Fibroblast of lung (primary cell): ENCODE measurements at regions not wholly inside any gene's neighbourhood (a gene's known extent, or its start where the extent isn't known, plus 50 kb on each side); places are given as distances from the start of the nearest gene placed in this dataset.

Experiments
- DNase-seq, 2 donors: peaks; one replicate each; pipeline versions ENCODE4 v3.0.0 to v3.0.0-alpha.2; 2010; ENCODE audit warnings: low read depth in 2 of 2
- H2AFZ ChIP-seq: 2 replicates; pipeline ENCODE4 v1.5.1; 2012; ENCODE audit warnings: low read length, control low read depth, inconsistent platforms
- H3K27ac ChIP-seq: 2 replicates; pipeline ENCODE4 v1.5.1; 2011; ENCODE audit warnings: low read length, control low read depth; ENCODE audit not compliant: insufficient read depth
- H3K27me3 ChIP-seq: 2 replicates; pipeline ENCODE4 v1.5.1; 2011; ENCODE audit warnings: mild to moderate bottlenecking, low read length; ENCODE audit not compliant: control insufficient read depth, insufficient read depth
- H3K36me3 ChIP-seq: 2 replicates; pipeline ENCODE4 v1.5.1; 2011; ENCODE audit warnings: low read length; ENCODE audit not compliant: control insufficient read depth, insufficient read depth
- H3K4me1 ChIP-seq: 2 replicates; pipeline ENCODE4 v1.5.1; 2011; ENCODE audit warnings: low read length; ENCODE audit not compliant: control insufficient read depth, insufficient read depth; ENCODE audit errors: extremely low read depth
- H3K4me2 ChIP-seq: 2 replicates; pipeline ENCODE4 v1.5.1; 2011; ENCODE audit warnings: low read length, control low read depth; ENCODE audit not compliant: insufficient read depth; ENCODE audit errors: extremely low read depth
- H3K4me3 ChIP-seq, 4 experiments: fragments of 200-600 bp in 1 of 4; sonication (generic) in 1 of 4; replicated peaks in 1 of 4; 2 replicates each; pipeline ENCODE4 v1.5.1; 2011 to 2016; ENCODE audit warnings: low read length in 4 of 4, low read depth in 3 of 4, mild to moderate bottlenecking in 3 of 4, control low read depth in 2 of 4, inconsistent platforms in 1 of 4, mixed read lengths in 1 of 4; ENCODE audit not compliant: insufficient read depth in 1 of 4; ENCODE audit errors: control extremely low read depth in 1 of 4
- H3K79me2 ChIP-seq: 2 replicates; pipeline ENCODE4 v1.5.1; 2012; ENCODE audit warnings: mild to moderate bottlenecking, low read length, inconsistent platforms; ENCODE audit not compliant: control insufficient read depth, insufficient read depth
- H3K9ac ChIP-seq: 2 replicates; pipeline ENCODE4 v1.5.1; 2011; ENCODE audit warnings: mild to moderate bottlenecking, low read length, control low read depth; ENCODE audit not compliant: insufficient read depth
- H3K9me3 ChIP-seq: 2 replicates; pipeline ENCODE4 v1.5.1; 2012; ENCODE audit warnings: low read depth, low read length; ENCODE audit not compliant: control insufficient read depth, insufficient read depth
- H4K20me1 ChIP-seq: 2 replicates; pipeline ENCODE4 v1.5.1; 2011; ENCODE audit warnings: low read length; ENCODE audit not compliant: control insufficient read depth, insufficient read depth; ENCODE audit errors: extremely low read depth
- EZH2 ChIP-seq: IDR thresholded peaks from 2 replicates; pipeline ENCODE4 v1.5.1; 2012; ENCODE audit warnings: low read length, control low read depth, mild to moderate bottlenecking; ENCODE audit errors: missing control alignments
- TF ChIP-seq, protein P1 (sequence below), 2 donors: IDR thresholded peaks in 1 of 2; conservative IDR thresholded peaks in 1 of 2; 1 replicate in 1 of 2; 2 replicates in 1 of 2; pipeline ENCODE4 v1.5.1; 2011 to 2012; ENCODE audit warnings: low read length in 2 of 2, control low read depth in 1 of 2, inconsistent platforms in 1 of 2, low read depth in 1 of 2, mild to moderate bottlenecking in 1 of 2

DNA sequence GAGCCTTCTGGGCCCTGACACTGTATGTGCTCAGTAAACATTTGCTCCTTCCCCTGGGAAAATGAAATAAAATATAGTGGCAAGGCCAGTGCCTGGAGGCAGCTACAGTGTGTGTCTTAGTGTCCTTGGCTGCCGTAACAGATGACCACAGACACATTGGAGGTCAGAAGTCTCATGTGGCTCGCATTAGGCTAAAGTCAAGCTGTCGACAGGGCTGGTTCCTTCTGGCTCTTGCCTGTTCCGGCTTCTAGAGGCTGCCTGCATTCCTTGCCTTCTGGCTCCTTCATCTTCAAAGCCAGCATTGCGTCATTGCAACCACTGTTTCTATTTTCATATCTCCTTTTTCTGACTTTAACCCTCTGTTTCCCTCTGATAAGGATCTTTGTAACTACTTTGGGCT lies 83.6 kb upstream of the STX18 start:
- no peak overlapping the region for H2AFZ ChIP-seq

DNA sequence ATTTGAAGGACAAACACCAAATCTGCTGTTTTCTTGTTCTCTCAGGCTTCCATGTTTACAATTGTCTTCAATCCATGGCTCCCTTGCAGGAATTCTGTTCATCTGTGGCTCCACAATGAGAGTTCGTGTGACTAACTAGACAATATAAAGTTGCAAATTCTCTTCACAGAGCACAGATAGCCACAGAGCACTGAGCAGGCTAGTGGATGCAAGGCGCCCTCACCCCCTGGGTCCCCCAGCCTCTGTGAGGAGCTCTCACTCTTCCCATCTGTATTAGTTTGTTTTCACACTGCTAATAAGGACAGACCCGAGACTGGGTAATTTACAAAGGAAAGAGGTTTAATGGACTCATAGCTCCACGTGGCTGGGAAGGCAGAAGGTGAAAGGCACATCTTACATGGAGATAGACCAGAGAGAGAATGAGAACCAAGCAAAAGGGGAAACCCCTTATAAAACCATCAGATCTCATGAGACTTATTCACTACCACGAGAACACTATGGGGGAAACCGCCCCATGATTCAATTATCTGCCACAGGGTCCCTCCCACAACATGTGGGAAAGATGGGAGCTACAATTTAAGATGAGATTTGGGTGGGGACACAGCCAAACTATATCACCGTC lies 82.5 kb upstream of the STX18 start:
- Histone ChIP-seq H3K4me2 (no peak overlapping the region), H2AFZ (no peak overlapping the region), H3K79me2 (no peaks in the 10 kb centered on the region), H3K9me3 (no peaks in the 10 kb centered on the region), H3K27me3 (no peaks in the 10 kb centered on the region), H3K4me3 (no peak overlapping the region), H4K20me1 (no peaks in the 10 kb centered on the region), H3K9ac (no peak overlapping the region), H3K4me1 (peaks cover 8% of the 10 kb centered on the region), H3K36me3 (no peaks in the 10 kb centered on the region), H3K27ac (no peak overlapping the region)
- no peak for TF ChIP-seq EZH2
- TF ChIP-seq, protein P1, sequence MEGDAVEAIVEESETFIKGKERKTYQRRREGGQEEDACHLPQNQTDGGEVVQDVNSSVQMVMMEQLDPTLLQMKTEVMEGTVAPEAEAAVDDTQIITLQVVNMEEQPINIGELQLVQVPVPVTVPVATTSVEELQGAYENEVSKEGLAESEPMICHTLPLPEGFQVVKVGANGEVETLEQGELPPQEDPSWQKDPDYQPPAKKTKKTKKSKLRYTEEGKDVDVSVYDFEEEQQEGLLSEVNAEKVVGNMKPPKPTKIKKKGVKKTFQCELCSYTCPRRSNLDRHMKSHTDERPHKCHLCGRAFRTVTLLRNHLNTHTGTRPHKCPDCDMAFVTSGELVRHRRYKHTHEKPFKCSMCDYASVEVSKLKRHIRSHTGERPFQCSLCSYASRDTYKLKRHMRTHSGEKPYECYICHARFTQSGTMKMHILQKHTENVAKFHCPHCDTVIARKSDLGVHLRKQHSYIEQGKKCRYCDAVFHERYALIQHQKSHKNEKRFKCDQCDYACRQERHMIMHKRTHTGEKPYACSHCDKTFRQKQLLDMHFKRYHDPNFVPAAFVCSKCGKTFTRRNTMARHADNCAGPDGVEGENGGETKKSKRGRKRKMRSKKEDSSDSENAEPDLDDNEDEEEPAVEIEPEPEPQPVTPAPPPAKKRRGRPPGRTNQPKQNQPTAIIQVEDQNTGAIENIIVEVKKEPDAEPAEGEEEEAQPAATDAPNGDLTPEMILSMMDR (conservative IDR thresholded peaks at IDR 0.05 in 1 of 2, IDR thresholded peaks at IDR 0.05 in 1 of 2; ENCODE audit: low read depth in 1 of 2, low read length in 2 of 2) = no peak
- DNase-seq = no peak

More for the DNA sequence above, 83.6 kb upstream of the STX18 start:
- Histone ChIP-seq H3K4me1 (peaks cover 8% of the 10 kb centered on the region), H3K4me3 (no peak overlapping the region), H3K79me2 (no peaks in the 10 kb centered on the region), H3K27ac (peak overlapping the region; percentile 41), H3K9ac (no peak overlapping the region), H3K36me3 (no peaks in the 10 kb centered on the region), H3K27me3 (no peaks in the 10 kb centered on the region), H4K20me1 (no peaks in the 10 kb centered on the region), H3K9me3 (no peaks in the 10 kb centered on the region), H3K4me2 (peak overlapping the region; percentile 15)
- DNase-seq = peak in 1 of 2 donors; percentile 93
- TF ChIP-seq, protein P1 (conservative IDR thresholded peaks at IDR 0.05 in 1 of 2, IDR thresholded peaks at IDR 0.05 in 1 of 2; ENCODE audit: low read depth in 1 of 2, low read length in 2 of 2) = no peak
- no peak for TF ChIP-seq EZH2

DNA sequence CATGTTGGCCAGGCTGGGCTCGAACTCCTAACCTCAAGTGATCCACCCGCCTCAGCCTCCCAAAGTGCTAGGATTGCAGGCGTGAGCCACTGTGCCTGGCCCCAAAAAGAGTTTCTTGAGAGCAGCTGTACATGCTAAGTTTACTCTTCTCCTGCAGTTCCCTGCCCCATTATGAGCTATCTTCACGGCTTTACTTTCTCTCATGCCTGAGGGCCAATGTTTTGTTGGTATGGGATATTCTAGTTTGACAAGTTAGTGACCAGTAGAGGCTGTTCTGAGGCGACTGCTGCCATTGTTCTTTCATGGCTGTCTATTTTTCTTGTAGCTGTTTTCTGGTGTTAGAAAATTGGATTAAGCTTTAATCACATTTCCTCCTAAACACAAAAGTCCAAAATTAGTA lies 78.0 kb upstream of the STX18 start:
- Histone ChIP-seq H3K79me2 (no peaks in the 10 kb centered on the region), H4K20me1 (no peaks in the 10 kb centered on the region), H3K4me3 (no peak overlapping the region), H3K4me1 (peaks cover 2% of the 10 kb centered on the region), H3K27ac (no peak overlapping the region), H3K36me3 (no peaks in the 10 kb centered on the region), H2AFZ (no peak overlapping the region), H3K9ac (no peak overlapping the region), H3K27me3 (no peaks in the 10 kb centered on the region), H3K9me3 (no peaks in the 10 kb centered on the region), H3K4me2 (no peak overlapping the region)
- no peak for DNase-seq
- TF ChIP-seq EZH2 = no peak
- TF ChIP-seq, protein P1 (conservative IDR thresholded peaks at IDR 0.05 in 1 of 2, IDR thresholded peaks at IDR 0.05 in 1 of 2; ENCODE audit: low read depth in 1 of 2, low read length in 2 of 2) = no peak
